PC-9 (cell line): ENCODE measurements at regions not wholly inside any gene's neighbourhood (a gene's known extent, or its start where the extent isn't known, plus 50 kb on each side); places are given as distances from the start of the nearest gene placed in this dataset.
"Not testable (repeated sequence)": the region's sequence is repeated elsewhere in the genome, so short reads cannot be mapped to it uniquely, and the experiment has no call there.

Source experiments
- BruUV-seq: library from RNA; stranded (reverse); fragments of 400-500 nt; replicated peaks from 2 replicates; lab custom pipeline; 2021; lab: Mats Ljungman, UMichigan
- CTCF ChIA-PET: fragments of 300-600 bp; sonication (Branson Sonifier 250); formaldehyde crosslinking; loops from one replicate; lab custom pipeline; 2022; ENCODE audit warnings: antibody characterized with exemption; lab: Charles Lee
- POLR2A ChIA-PET: fragments of 300-600 bp; sonication (Branson Sonifier 250); formaldehyde crosslinking; loops from one replicate; lab custom pipeline; 2022; ENCODE audit warnings: antibody characterized with exemption; ENCODE audit not compliant: unreplicated experiment; lab: Charles Lee
- DNase-seq, 2 experiments: peaks; one replicate each; pipeline versions ENCODE4 v3.0.0 to v3.0.0-alpha.2; 2015 to 2022; ENCODE audit warnings: mixed read lengths in 1 of 2
- H2AFZ ChIP-seq: fragments of 200-600 bp; sonication (generic); 2 replicates; pipeline ENCODE4 v1.8.1; 2017; ENCODE audit warnings: antibody characterized with exemption
- H3F3A ChIP-seq: fragments of 200-600 bp; sonication (generic); 2 replicates; pipeline ENCODE4 v1.8.1; 2017; ENCODE audit warnings: antibody characterized with exemption, mild to moderate bottlenecking, low read depth; ENCODE audit not compliant: insufficient read depth
- H3K27ac ChIP-seq: fragments of 200-600 bp; sonication (generic); 2 replicates; pipeline ENCODE4 v1.6.1; 2016; ENCODE audit warnings: mixed run types
- H3K27me3 ChIP-seq: fragments of 200-600 bp; sonication (generic); 2 replicates; pipeline ENCODE4 v1.6.1; 2016; ENCODE audit warnings: low read depth, mixed run types; ENCODE audit not compliant: insufficient read depth
- H3K36me3 ChIP-seq: fragments of 200-600 bp; sonication (generic); 2 replicates; pipeline ENCODE4 v1.6.1; 2016; ENCODE audit warnings: low read depth, mixed run types
- H3K4me1 ChIP-seq: fragments of 200-600 bp; sonication (generic); replicated peaks from 2 replicates; pipeline ENCODE4 v1.6.1; 2016; ENCODE audit warnings: mixed run types; ENCODE audit not compliant: insufficient read depth
- H3K4me2 ChIP-seq: fragments of 200-600 bp; sonication (generic); 2 replicates; pipeline ENCODE4 v1.6.1; 2017; ENCODE audit warnings: mixed run types
- H3K4me3 ChIP-seq: fragments of 200-600 bp; sonication (generic); 2 replicates; pipeline ENCODE4 v1.6.1; 2016; ENCODE audit warnings: mixed run types
- H3K79me2 ChIP-seq: fragments of 200-600 bp; sonication (generic); 2 replicates; pipeline ENCODE4 v1.6.1; 2017; ENCODE audit warnings: low read depth, mixed run types
- H3K9me2 ChIP-seq: fragments of 200-600 bp; sonication (generic); 2 replicates; pipeline ENCODE4 v1.8.1; 2017; ENCODE audit warnings: mild to moderate bottlenecking; ENCODE audit not compliant: insufficient read depth
- H3K9me3 ChIP-seq: fragments of 200-600 bp; sonication (generic); 2 replicates; pipeline ENCODE4 v1.8.1; 2016; ENCODE audit warnings: low read depth; ENCODE audit not compliant: insufficient read depth
- H4K20me1 ChIP-seq: fragments of 200-600 bp; sonication (generic); 2 replicates; pipeline ENCODE4 v1.8.1; 2017; ENCODE audit not compliant: insufficient read depth
- EZH2 ChIP-seq: fragments of 200-600 bp; sonication (generic); IDR thresholded peaks from 2 replicates; pipeline ENCODE4 v1.8.0; 2017; ENCODE audit warnings: antibody characterized with exemption, low read depth
- intact Hi-C: fragments of 100-400 bp; cut with micrococcal nuclease; formaldehyde crosslinking; loops from one replicate; pipeline ENCODE4 v1.10.0; 2022; ENCODE audit not compliant: unreplicated experiment
- TF ChIP-seq, protein P1 (sequence below): fragments of 200-600 bp; sonication (generic); conservative IDR thresholded peaks from 2 replicates; pipeline ENCODE4 v1.6.1; 2017; ENCODE audit warnings: mixed run types, antibody characterized with exemption, mild to moderate bottlenecking, moderate library complexity

DNA sequence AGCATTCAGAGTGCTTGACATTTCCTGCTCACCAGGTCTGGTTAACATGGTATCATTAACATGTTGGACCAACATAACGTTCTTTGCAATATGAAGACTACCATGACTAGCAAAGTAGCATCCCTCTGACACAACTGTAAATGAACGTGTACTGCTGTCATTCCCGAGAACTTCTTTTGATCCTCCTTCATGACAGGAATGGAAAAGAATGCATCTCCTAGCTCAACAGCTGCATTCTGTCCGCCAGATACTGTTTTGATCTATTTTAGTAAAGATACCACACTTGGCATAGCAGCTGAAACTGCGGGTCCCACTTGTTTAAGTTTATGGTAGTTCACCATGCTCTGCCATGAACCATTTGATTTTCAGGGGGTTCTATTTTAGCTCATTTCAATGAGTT, 144.2 kb upstream of the PARD3B start:
- H3K27ac ChIP-seq, result no peak overlapping the region
- no peak overlapping the region for H3K4me3 ChIP-seq
- H4K20me1 ChIP-seq, result no peaks in the 10 kb centered on the region
- no peaks in the 10 kb centered on the region for H3K79me2 ChIP-seq
- intact Hi-C loops, result no loop called here
- H3F3A ChIP-seq, result no peaks in the 10 kb centered on the region
- H3K9me2 ChIP-seq, result no peaks in the 10 kb centered on the region
- ChIA-PET CTCF (no interaction called here), POLR2A (no interaction called here)
- H3K4me2 ChIP-seq, result no peak overlapping the region
- no peak for DNase-seq
- no peaks in the 10 kb centered on the region for H3K9me3 ChIP-seq
- no TSS peak for BruUV-seq
- no peaks in the 10 kb centered on the region for H3K27me3 ChIP-seq
- no peaks in the 10 kb centered on the region for H3K4me1 ChIP-seq
- TF ChIP-seq, protein P1, sequence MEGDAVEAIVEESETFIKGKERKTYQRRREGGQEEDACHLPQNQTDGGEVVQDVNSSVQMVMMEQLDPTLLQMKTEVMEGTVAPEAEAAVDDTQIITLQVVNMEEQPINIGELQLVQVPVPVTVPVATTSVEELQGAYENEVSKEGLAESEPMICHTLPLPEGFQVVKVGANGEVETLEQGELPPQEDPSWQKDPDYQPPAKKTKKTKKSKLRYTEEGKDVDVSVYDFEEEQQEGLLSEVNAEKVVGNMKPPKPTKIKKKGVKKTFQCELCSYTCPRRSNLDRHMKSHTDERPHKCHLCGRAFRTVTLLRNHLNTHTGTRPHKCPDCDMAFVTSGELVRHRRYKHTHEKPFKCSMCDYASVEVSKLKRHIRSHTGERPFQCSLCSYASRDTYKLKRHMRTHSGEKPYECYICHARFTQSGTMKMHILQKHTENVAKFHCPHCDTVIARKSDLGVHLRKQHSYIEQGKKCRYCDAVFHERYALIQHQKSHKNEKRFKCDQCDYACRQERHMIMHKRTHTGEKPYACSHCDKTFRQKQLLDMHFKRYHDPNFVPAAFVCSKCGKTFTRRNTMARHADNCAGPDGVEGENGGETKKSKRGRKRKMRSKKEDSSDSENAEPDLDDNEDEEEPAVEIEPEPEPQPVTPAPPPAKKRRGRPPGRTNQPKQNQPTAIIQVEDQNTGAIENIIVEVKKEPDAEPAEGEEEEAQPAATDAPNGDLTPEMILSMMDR, result no peak
- no peak for TF ChIP-seq EZH2
- no peaks in the 10 kb centered on the region for H3K36me3 ChIP-seq
- no peak overlapping the region for H2AFZ ChIP-seq

DNA sequence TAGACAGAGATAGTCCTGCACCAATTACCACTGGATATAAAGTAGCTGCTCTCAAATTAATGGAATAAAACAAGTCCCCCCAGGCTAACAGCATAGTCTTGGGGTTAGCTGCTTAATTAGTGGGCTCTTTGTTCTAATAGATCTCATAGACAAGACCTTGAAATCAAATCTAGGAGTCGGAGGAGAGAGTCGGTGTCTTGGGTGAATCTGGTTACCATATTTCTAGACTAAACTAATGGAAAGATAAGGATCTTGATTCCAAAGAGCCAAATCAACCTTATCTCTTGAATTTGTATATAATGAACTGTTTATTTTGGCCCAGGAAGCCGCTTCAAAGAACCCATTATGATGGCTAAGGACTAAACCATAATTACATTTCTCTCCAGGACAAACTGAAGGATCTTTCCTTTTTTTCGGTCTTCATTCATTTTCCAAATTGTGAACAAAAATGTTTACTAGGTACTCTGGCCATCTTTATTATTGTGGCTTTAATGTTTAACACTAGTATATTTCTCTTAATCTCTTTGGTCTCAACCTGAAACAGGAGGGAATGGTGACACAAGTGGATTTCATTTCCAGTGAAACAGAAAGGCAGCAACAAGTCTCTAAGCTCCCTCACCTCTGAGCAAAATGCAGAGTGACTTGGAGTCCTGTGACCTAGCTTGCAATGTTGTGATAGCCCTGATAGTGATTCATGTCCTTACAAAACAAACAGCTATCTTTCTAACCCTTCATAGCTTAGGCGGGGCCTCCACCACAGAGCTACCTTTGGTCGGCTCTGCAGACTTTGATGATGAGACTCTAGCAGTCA, 137.9 kb upstream of the PARD3B start:
- TF ChIP-seq, protein P1, result no peak
- Histone ChIP-seq H3K9me2 (no peaks in the 10 kb centered on the region), H3K4me2 (no peak overlapping the region), H4K20me1 (no peaks in the 10 kb centered on the region), H3K4me3 (no peak overlapping the region), H3K27ac (no peak overlapping the region), H3K36me3 (no peaks in the 10 kb centered on the region), H3K27me3 (no peaks in the 10 kb centered on the region), H3F3A (no peaks in the 10 kb centered on the region), H2AFZ (no peak overlapping the region), H3K4me1 (no peaks in the 10 kb centered on the region), H3K79me2 (no peaks in the 10 kb centered on the region), H3K9me3 (no peaks in the 10 kb centered on the region)
- intact Hi-C loops, result no loop called here
- no peak for DNase-seq
- POLR2A ChIA-PET, result interaction anchor here (0.5 kb wide), 1 partner anchor 16 kb away, joined by 3 read pairs; no protein-coding TSS in a partner anchor
- no TSS peak for BruUV-seq
- CTCF ChIA-PET, result no interaction called here

GRCh38 chr2:204412782-204413181, 132.5 kb upstream of the PARD3B start:
- H4K20me1 ChIP-seq, H3F3A ChIP-seq, H3K27ac ChIP-seq, H3K4me1 ChIP-seq, CTCF ChIA-PET, H3K36me3 ChIP-seq, H3K4me3 ChIP-seq, POLR2A ChIA-PET, H2AFZ ChIP-seq, DNase-seq, H3K27me3 ChIP-seq, BruUV-seq, H3K4me2 ChIP-seq, H3K9me3 ChIP-seq, intact Hi-C loops, H3K79me2 ChIP-seq, H3K9me2 ChIP-seq: not testable (repeated sequence)
